ENCODE measurements at regions not wholly inside any gene's neighbourhood (a gene's known extent, or its start where the extent isn't known, plus 50 kb on each side); places are given as distances from the start of the nearest gene placed in this dataset.

GRCh38 chr12:124687917-124688316 is 120.5 kb upstream of the NCOR2 start:
- peak; percentile 70 for DNase-seq (ENCODE audit: low read depth)
- H3K4me3 ChIP-seq (ENCODE audit: low read depth, low read length), result no peak overlapping the region
- TF ChIP-seq CTCF (IDR thresholded peaks at IDR 0.05; ENCODE audit: insufficient read depth, low read length), result no peak

- no peak for TF ChIP-seq CTCF (IDR thresholded peaks at IDR 0.05; ENCODE audit: insufficient read depth, low read length)
- no peak for DNase-seq (ENCODE audit: low read depth)
- no peak overlapping the region for H3K4me3 ChIP-seq (ENCODE audit: low read depth, low read length)
These were observed 119.9 kb upstream of the NCOR2 start for GRCh38 chr12:124687174-124687902.

- TF ChIP-seq CTCF (IDR thresholded peaks at IDR 0.05; ENCODE audit: insufficient read depth, low read length), result no peak
- DNase-seq (ENCODE audit: low read depth), result peak; percentile 34
- no peak overlapping the region for H3K4me3 ChIP-seq (ENCODE audit: low read depth, low read length)
These were observed 119.2 kb upstream of the NCOR2 start for GRCh38 chr12:124686370-124687173.

GRCh38 chr12:124685689-124686369 is 118.4 kb upstream of the NCOR2 start:
- DNase-seq (ENCODE audit: low read depth), result peak; percentile 64
- peak overlapping the region; percentile 57 for H3K4me3 ChIP-seq (ENCODE audit: low read depth, low read length)
- TF ChIP-seq CTCF (IDR thresholded peaks at IDR 0.05; ENCODE audit: insufficient read depth, low read length), result no peak

- H3K4me3 ChIP-seq (ENCODE audit: low read depth, low read length), result peak overlapping the region; percentile 57
- DNase-seq (ENCODE audit: low read depth), result peak; percentile 93
- TF ChIP-seq CTCF (IDR thresholded peaks at IDR 0.05; ENCODE audit: insufficient read depth, low read length), result no peak
These were observed 117.7 kb upstream of the NCOR2 start for GRCh38 chr12:124684971-124685688.

GRCh38 chr12:124684496-124684895 is 117.1 kb upstream of the NCOR2 start:
- peak overlapping the region; percentile 57 for H3K4me3 ChIP-seq (ENCODE audit: low read depth, low read length)
- no peak for TF ChIP-seq CTCF (IDR thresholded peaks at IDR 0.05; ENCODE audit: insufficient read depth, low read length)
- no peak for DNase-seq (ENCODE audit: low read depth)

All from fibroblast of the aortic adventitia (primary cell).